ENCODE measurements at regions not wholly inside any gene's neighbourhood (a gene's known extent, or its start where the extent isn't known, plus 50 kb on each side); places are given as distances from the start of the nearest gene placed in this dataset.

- TF ChIP-seq TAF1 (IDR thresholded peaks at IDR 0.05; ENCODE audit: borderline replicate concordance, low read depth, low read length) (no peak), SKIL (IDR thresholded peaks at IDR 0.05; ENCODE audit: low read depth, poor library complexity, severe bottlenecking) (no peak), SP1 (IDR thresholded peaks at IDR 0.05; ENCODE audit: low read depth, low read length) (no peak), LARP7 (IDR thresholded peaks at IDR 0.05) (no peak), CTCF (IDR thresholded peaks at IDR 0.05 in 2 of 3, conservative IDR thresholded peaks at IDR 0.05 in 1 of 3; ENCODE audit: control insufficient read depth in 2 of 3, extremely low read depth in 1 of 3, insufficient read depth in 1 of 3, low read depth in 3 of 3, low read length in 3 of 3) (no peak)
Measured at GRCh38 chrX:1754077-1754476, 139.2 kb downstream of the ASMT start.
